CD1c-positive myeloid dendritic cell (primary cell): ENCODE measurements at regions not wholly inside any gene's neighbourhood (a gene's known extent, or its start where the extent isn't known, plus 50 kb on each side); places are given as distances from the start of the nearest gene placed in this dataset.
"Not testable (repeated sequence)": the region's sequence is repeated elsewhere in the genome, so short reads cannot be mapped to it uniquely, and the experiment has no call there.

ENCODE experiments used
- DNase-seq: peaks from one replicate; pipeline ENCODE4 v3.0.0-alpha.2; 2016; ENCODE audit errors: extremely low spot score

GRCh38 chr14:77985211-77985615 is 185.0 kb upstream of the NRXN3 start:
- DNase-seq = no peak

- DNase-seq = no peak
Observed at GRCh38 chr14:77986773-77987172, 183.4 kb upstream of the NRXN3 start.

GRCh38 chr14:77988096-77988870 is 181.9 kb upstream of the NRXN3 start:
- DNase-seq = no peak

- no peak for DNase-seq
Observed at GRCh38 chr14:77988970-77989369, 181.2 kb upstream of the NRXN3 start.

- no peak for DNase-seq
Observed at GRCh38 chr14:77989441-77989991, 180.7 kb upstream of the NRXN3 start.

- DNase-seq = no peak
Observed at GRCh38 chr14:77990337-77990736, 179.8 kb upstream of the NRXN3 start.

GRCh38 chr14:77991128-77991772 is 178.9 kb upstream of the NRXN3 start:
- no peak for DNase-seq

- DNase-seq = peak; percentile 64
Observed at GRCh38 chr14:78005325-78005724, 164.8 kb upstream of the NRXN3 start.

GRCh38 chr14:78007160-78007559 is 163.0 kb upstream of the NRXN3 start:
- peak; percentile 18 for DNase-seq

GRCh38 chr14:78010688-78011087 is 159.5 kb upstream of the NRXN3 start:
- DNase-seq = no peak

- not testable (repeated sequence) for DNase-seq
Observed at GRCh38 chr14:78013911-78014310, 156.3 kb upstream of the NRXN3 start.

GRCh38 chr14:78016532-78016931 is 153.6 kb upstream of the NRXN3 start:
- no peak for DNase-seq

- no peak for DNase-seq
Observed at GRCh38 chr14:78018283-78018682, 151.9 kb upstream of the NRXN3 start.

GRCh38 chr14:78022059-78022458 is 148.1 kb upstream of the NRXN3 start:
- peak; percentile 63 for DNase-seq

GRCh38 chr14:78023112-78023511 is 147.1 kb upstream of the NRXN3 start:
- DNase-seq = no peak

GRCh38 chr14:78028471-78028870 is 141.7 kb upstream of the NRXN3 start:
- no peak for DNase-seq

GRCh38 chr14:78029601-78030372 is 140.4 kb upstream of the NRXN3 start:
- no peak for DNase-seq

- DNase-seq = no peak
Observed at GRCh38 chr14:78043349-78043748, 126.8 kb upstream of the NRXN3 start.

- no peak for DNase-seq
Observed at GRCh38 chr14:78048120-78048519, 122.1 kb upstream of the NRXN3 start.

- DNase-seq = not testable (repeated sequence)
Observed at GRCh38 chr14:78056890-78057289, 113.3 kb upstream of the NRXN3 start.

GRCh38 chr14:78070344-78070743 is 99.8 kb upstream of the NRXN3 start:
- DNase-seq = no peak

GRCh38 chr14:78071016-78071549 is 99.1 kb upstream of the NRXN3 start:
- DNase-seq = no peak
